GM12891 (cell line): ENCODE measurements at regions not wholly inside any gene's neighbourhood (a gene's known extent, or its start where the extent isn't known, plus 50 kb on each side); places are given as distances from the start of the nearest gene placed in this dataset.

Experiments used
- POLR2A ChIP-seq: IDR thresholded peaks from 2 replicates; pipeline ENCODE4 v1.6.1; 2011; ENCODE audit warnings: low read depth, low read length, control low read depth
- POLR2AphosphoS5 ChIP-seq: IDR thresholded peaks from 2 replicates; pipeline ENCODE4 v1.6.1; 2011; ENCODE audit warnings: low read depth, low read length, control low read depth
- POU2F2 ChIP-seq: IDR thresholded peaks from 2 replicates; pipeline ENCODE4 v1.6.1; 2011; ENCODE audit warnings: low read depth, mild to moderate bottlenecking, control low read depth, low read length, moderate library complexity
- SPI1 ChIP-seq: IDR thresholded peaks from 2 replicates; pipeline ENCODE4 v1.6.1; 2011; ENCODE audit warnings: low read depth, low read length, control low read depth

GRCh38 chr10:8912108-8912507, 857.6 kb downstream of the GATA3 start:
- TF ChIP-seq POLR2AphosphoS5 (no peak), POLR2A (no peak), POU2F2 (no peak), SPI1 (no peak)
